ENCODE measurements at regions not wholly inside any gene's neighbourhood (a gene's known extent, or its start where the extent isn't known, plus 50 kb on each side); places are given as distances from the start of the nearest gene placed in this dataset.

- TF ChIP-seq, protein P1, sequence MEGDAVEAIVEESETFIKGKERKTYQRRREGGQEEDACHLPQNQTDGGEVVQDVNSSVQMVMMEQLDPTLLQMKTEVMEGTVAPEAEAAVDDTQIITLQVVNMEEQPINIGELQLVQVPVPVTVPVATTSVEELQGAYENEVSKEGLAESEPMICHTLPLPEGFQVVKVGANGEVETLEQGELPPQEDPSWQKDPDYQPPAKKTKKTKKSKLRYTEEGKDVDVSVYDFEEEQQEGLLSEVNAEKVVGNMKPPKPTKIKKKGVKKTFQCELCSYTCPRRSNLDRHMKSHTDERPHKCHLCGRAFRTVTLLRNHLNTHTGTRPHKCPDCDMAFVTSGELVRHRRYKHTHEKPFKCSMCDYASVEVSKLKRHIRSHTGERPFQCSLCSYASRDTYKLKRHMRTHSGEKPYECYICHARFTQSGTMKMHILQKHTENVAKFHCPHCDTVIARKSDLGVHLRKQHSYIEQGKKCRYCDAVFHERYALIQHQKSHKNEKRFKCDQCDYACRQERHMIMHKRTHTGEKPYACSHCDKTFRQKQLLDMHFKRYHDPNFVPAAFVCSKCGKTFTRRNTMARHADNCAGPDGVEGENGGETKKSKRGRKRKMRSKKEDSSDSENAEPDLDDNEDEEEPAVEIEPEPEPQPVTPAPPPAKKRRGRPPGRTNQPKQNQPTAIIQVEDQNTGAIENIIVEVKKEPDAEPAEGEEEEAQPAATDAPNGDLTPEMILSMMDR (IDR thresholded peaks at IDR 0.05; ENCODE audit: low read depth, low read length) = no peak
- POLR2A ChIA-PET = interaction anchor here (0.7 kb wide), 1 partner anchor 459 kb away, joined by 3 read pairs; no protein-coding TSS in a partner anchor
- Histone ChIP-seq H3K9me3 (ENCODE audit: control insufficient read depth, insufficient read depth, low read length) (no peaks in the 10 kb centered on the region), H3K27ac (ENCODE audit: low read depth, low read length) (no peak overlapping the region), H3K27me3 (ENCODE audit: control insufficient read depth, insufficient read depth, low read length) (no peaks in the 10 kb centered on the region), H3K4me3 (ENCODE audit: low read depth, low read length) (no peak overlapping the region)
- no peak for DNase-seq (ENCODE audit: low read depth, low spot score)
- CTCF ChIA-PET = no interaction called here
Observed at GRCh38 chr20:60727425-60727824, 524.6 kb upstream of the CDH4 start.

GRCh38 chr20:60728705-60729104 is 523.4 kb upstream of the CDH4 start:
- DNase-seq (ENCODE audit: low read depth, low spot score) = no peak
- CTCF ChIA-PET = no interaction called here
- Histone ChIP-seq H3K27ac (ENCODE audit: low read depth, low read length) (no peak overlapping the region), H3K4me3 (ENCODE audit: low read depth, low read length) (no peak overlapping the region), H3K27me3 (ENCODE audit: control insufficient read depth, insufficient read depth, low read length) (no peaks in the 10 kb centered on the region), H3K9me3 (ENCODE audit: control insufficient read depth, insufficient read depth, low read length) (no peaks in the 10 kb centered on the region)
- POLR2A ChIA-PET = no interaction called here
- TF ChIP-seq, protein P1 (IDR thresholded peaks at IDR 0.05; ENCODE audit: low read depth, low read length) = no peak

DNA sequence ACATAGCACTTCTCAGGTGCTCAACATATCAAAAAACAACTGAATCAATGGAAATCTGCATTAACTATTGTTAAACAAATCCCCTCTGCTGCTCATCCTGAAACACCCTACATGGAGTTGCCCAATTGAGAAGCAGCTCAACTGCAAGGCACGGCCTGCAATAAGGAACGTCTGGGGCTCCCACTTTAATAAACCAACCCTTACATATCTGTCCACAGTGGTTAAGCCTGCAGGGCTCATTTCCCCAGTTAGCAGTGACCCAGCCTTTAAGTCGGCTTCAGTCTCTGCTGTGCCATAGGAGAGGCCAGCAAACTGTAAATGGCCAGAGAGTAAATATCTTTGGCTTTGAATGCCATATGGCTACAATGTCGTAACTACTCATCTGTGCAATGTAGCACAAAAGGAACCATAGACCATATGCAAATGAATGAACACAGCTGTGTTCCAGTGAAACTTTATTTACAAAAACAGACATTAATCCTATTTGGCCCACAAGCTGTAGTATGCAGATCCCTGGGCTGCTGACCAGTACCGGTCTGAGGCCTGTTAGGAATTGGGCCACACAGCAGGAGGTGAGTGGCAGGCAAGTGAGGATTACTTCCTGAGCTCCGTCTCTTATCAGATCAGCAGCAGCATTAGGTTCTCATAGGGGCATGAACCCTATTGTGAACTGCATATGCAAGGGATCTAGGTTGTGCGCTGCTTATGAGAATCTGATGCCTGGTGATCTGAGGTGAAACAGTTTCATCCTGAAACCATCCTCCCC is 522.7 kb upstream of the CDH4 start:
- POLR2A ChIA-PET = no interaction called here
- Histone ChIP-seq H3K9me3 (ENCODE audit: control insufficient read depth, insufficient read depth, low read length) (no peaks in the 10 kb centered on the region), H3K4me3 (ENCODE audit: low read depth, low read length) (no peak overlapping the region), H3K27ac (ENCODE audit: low read depth, low read length) (no peak overlapping the region), H3K27me3 (ENCODE audit: control insufficient read depth, insufficient read depth, low read length) (no peaks in the 10 kb centered on the region)
- no peak for DNase-seq (ENCODE audit: low read depth, low spot score)
- TF ChIP-seq, protein P1 (IDR thresholded peaks at IDR 0.05; ENCODE audit: low read depth, low read length) = no peak
- CTCF ChIA-PET = no interaction called here

GRCh38 chr20:60732322-60732721 is 519.7 kb upstream of the CDH4 start:
- H3K4me3 ChIP-seq (ENCODE audit: low read depth, low read length) = no peak overlapping the region
- H3K27ac ChIP-seq (ENCODE audit: low read depth, low read length) = no peak overlapping the region
- CTCF ChIA-PET = interaction anchor here (1.4 kb wide), 1 partner anchor 497 kb away, joined by 6 read pairs; no protein-coding TSS in a partner anchor
- H3K27me3 ChIP-seq (ENCODE audit: control insufficient read depth, insufficient read depth, low read length) = no peaks in the 10 kb centered on the region
- TF ChIP-seq, protein P1 (IDR thresholded peaks at IDR 0.05; ENCODE audit: low read depth, low read length) = no peak
- H3K9me3 ChIP-seq (ENCODE audit: control insufficient read depth, insufficient read depth, low read length) = no peaks in the 10 kb centered on the region
- POLR2A ChIA-PET = no interaction called here
- DNase-seq (ENCODE audit: low read depth, low spot score) = no peak

GRCh38 chr20:60748086-60748485 is 504.0 kb upstream of the CDH4 start:
- Histone ChIP-seq H3K9me3 (ENCODE audit: control insufficient read depth, insufficient read depth, low read length) (no peaks in the 10 kb centered on the region), H3K27ac (ENCODE audit: low read depth, low read length) (no peak overlapping the region), H3K4me3 (ENCODE audit: low read depth, low read length) (no peak overlapping the region), H3K27me3 (ENCODE audit: control insufficient read depth, insufficient read depth, low read length) (no peaks in the 10 kb centered on the region)
- POLR2A ChIA-PET = no interaction called here
- DNase-seq (ENCODE audit: low read depth, low spot score) = no peak
- TF ChIP-seq, protein P1 (IDR thresholded peaks at IDR 0.05; ENCODE audit: low read depth, low read length) = no peak
- CTCF ChIA-PET = no interaction called here

All from AG04450 (cell line).